ENCODE measurements at regions not wholly inside any gene's neighbourhood (a gene's known extent, or its start where the extent isn't known, plus 50 kb on each side); places are given as distances from the start of the nearest gene placed in this dataset.

DNA sequence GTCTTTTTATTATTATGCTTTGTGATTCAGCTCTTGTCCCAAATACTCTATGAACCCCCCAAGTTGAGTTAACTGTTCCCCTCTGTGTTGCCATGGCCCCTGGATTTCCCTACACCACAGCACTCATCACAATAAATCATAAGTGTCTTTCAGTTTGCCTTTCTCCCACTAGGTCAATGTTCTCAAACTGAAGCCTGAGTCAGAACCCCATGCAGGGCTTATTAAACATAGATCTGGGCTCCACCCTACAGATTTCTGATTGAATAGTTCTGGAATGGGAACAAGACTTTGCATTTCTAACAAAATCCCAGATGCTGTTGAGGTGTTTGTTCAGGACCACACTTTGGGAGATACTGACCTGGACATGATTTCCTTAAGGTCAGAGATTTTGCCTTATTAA, 199.4 kb downstream of the TBX5 start:
- Histone ChIP-seq H2AFZ (ENCODE audit: low read length) (no peak overlapping the region), H3K4me1 (ENCODE audit: insufficient read depth, low read length, poor library complexity, severe bottlenecking) (no peaks in the 10 kb centered on the region), H4K20me1 (ENCODE audit: insufficient read depth, low read length) (no peaks in the 10 kb centered on the region), H3K27ac (ENCODE audit: low read depth, low read length, poor library complexity, severe bottlenecking) (no peak overlapping the region), H3K79me2 (ENCODE audit: insufficient read depth, low read depth, low read length) (no peaks in the 10 kb centered on the region), H3K9me2 (ENCODE audit: insufficient read depth, low read length) (no peaks in the 10 kb centered on the region), H3K36me3 (ENCODE audit: insufficient read depth, low read length) (no peaks in the 10 kb centered on the region), H3K4me2 (ENCODE audit: low read length) (no peak overlapping the region), H3K4me3 (ENCODE audit: low read depth, low read length, poor library complexity, severe bottlenecking) (no peak overlapping the region), H3K9me3 (ENCODE audit: low read length) (no peaks in the 10 kb centered on the region)
- no peak for DNase-seq (ENCODE audit: low spot score)
- ChIA-PET CTCF (ENCODE audit: unreplicated experiment) (no interaction called here), POLR2A (no interaction called here)
- no peak for TF ChIP-seq EZH2phosphoT487 (IDR thresholded peaks at IDR 0.05; ENCODE audit: borderline replicate concordance, low read depth, low read length)
- BruUV-seq (replicated peaks) = no TSS peak
- intact Hi-C loops (cut with micrococcal nuclease; ENCODE audit: unreplicated experiment) = no loop called here

DNA sequence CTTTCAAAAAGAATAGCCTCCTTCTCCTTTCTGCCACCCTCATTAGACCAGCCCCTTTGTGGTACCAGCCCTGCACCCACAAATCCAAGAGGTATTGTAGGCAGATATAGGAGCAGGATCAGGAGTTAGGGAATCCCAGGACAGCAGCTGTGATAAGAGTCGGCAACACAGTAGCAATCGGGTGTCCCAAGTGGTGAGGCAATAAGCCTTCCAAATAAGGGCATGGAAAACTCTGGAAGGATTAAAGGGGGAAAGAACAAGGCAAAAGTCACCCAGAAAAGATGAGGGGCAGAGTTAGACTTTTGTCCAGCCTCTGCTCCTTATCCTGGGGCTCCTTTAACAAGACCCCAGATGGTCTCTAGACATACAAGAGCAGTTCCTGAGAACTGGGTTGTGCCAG, 204.2 kb downstream of the TBX5 start:
- Histone ChIP-seq H3K4me1 (ENCODE audit: insufficient read depth, low read length, poor library complexity, severe bottlenecking) (no peaks in the 10 kb centered on the region), H3K9me2 (ENCODE audit: insufficient read depth, low read length) (no peaks in the 10 kb centered on the region), H3K79me2 (ENCODE audit: insufficient read depth, low read depth, low read length) (no peaks in the 10 kb centered on the region), H3K4me3 (ENCODE audit: low read depth, low read length, poor library complexity, severe bottlenecking) (no peak overlapping the region), H2AFZ (ENCODE audit: low read length) (no peak overlapping the region), H3K9me3 (ENCODE audit: low read length) (no peaks in the 10 kb centered on the region), H3K36me3 (ENCODE audit: insufficient read depth, low read length) (no peaks in the 10 kb centered on the region), H3K4me2 (ENCODE audit: low read length) (no peak overlapping the region), H4K20me1 (ENCODE audit: insufficient read depth, low read length) (no peaks in the 10 kb centered on the region), H3K27ac (ENCODE audit: low read depth, low read length, poor library complexity, severe bottlenecking) (no peak overlapping the region)
- CTCF ChIA-PET (ENCODE audit: unreplicated experiment) = no interaction called here
- no peak for DNase-seq (ENCODE audit: low spot score)
- no TSS peak for BruUV-seq (replicated peaks)
- intact Hi-C loops (cut with micrococcal nuclease; ENCODE audit: unreplicated experiment) = no loop called here
- POLR2A ChIA-PET = no interaction called here
- TF ChIP-seq, protein P1, sequence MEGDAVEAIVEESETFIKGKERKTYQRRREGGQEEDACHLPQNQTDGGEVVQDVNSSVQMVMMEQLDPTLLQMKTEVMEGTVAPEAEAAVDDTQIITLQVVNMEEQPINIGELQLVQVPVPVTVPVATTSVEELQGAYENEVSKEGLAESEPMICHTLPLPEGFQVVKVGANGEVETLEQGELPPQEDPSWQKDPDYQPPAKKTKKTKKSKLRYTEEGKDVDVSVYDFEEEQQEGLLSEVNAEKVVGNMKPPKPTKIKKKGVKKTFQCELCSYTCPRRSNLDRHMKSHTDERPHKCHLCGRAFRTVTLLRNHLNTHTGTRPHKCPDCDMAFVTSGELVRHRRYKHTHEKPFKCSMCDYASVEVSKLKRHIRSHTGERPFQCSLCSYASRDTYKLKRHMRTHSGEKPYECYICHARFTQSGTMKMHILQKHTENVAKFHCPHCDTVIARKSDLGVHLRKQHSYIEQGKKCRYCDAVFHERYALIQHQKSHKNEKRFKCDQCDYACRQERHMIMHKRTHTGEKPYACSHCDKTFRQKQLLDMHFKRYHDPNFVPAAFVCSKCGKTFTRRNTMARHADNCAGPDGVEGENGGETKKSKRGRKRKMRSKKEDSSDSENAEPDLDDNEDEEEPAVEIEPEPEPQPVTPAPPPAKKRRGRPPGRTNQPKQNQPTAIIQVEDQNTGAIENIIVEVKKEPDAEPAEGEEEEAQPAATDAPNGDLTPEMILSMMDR (conservative IDR thresholded peaks at IDR 0.05; ENCODE audit: low read length) = no peak
- TF ChIP-seq EZH2phosphoT487 (IDR thresholded peaks at IDR 0.05; ENCODE audit: borderline replicate concordance, low read depth, low read length) = no peak

DNA sequence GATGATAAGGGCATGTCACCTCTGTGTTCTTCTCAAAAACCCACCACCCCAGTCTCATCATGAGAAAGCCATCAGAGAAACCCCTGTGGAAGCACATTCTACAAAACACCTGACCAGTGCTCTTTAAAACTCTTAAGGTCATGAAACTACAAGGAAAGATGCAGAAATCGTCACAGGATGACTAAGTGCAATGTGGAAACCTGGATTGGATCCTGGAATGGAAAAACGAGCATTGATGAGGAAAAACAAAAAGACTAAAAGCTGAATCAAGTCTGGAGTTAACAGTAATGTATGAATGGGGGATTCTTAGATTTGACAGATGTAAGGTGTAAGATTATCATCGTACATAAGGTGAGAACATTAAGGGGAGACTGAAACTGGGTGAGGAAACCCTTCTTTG, 211.0 kb downstream of the TBX5 start:
- Histone ChIP-seq H3K27ac (ENCODE audit: low read depth, low read length, poor library complexity, severe bottlenecking) (no peak overlapping the region), H3K4me3 (ENCODE audit: low read depth, low read length, poor library complexity, severe bottlenecking) (no peak overlapping the region), H3K36me3 (ENCODE audit: insufficient read depth, low read length) (no peaks in the 10 kb centered on the region), H2AFZ (ENCODE audit: low read length) (no peak overlapping the region), H4K20me1 (ENCODE audit: insufficient read depth, low read length) (no peaks in the 10 kb centered on the region), H3K9me3 (ENCODE audit: low read length) (no peaks in the 10 kb centered on the region), H3K9me2 (ENCODE audit: insufficient read depth, low read length) (no peaks in the 10 kb centered on the region), H3K79me2 (ENCODE audit: insufficient read depth, low read depth, low read length) (no peaks in the 10 kb centered on the region), H3K4me1 (ENCODE audit: insufficient read depth, low read length, poor library complexity, severe bottlenecking) (no peaks in the 10 kb centered on the region), H3K4me2 (ENCODE audit: low read length) (no peak overlapping the region)
- no TSS peak for BruUV-seq (replicated peaks)
- DNase-seq (ENCODE audit: low spot score) = no peak
- TF ChIP-seq, protein P1 (conservative IDR thresholded peaks at IDR 0.05; ENCODE audit: low read length) = no peak
- TF ChIP-seq EZH2phosphoT487 (IDR thresholded peaks at IDR 0.05; ENCODE audit: borderline replicate concordance, low read depth, low read length) = no peak
- ChIA-PET POLR2A (no interaction called here), CTCF (ENCODE audit: unreplicated experiment) (no interaction called here)
- intact Hi-C loops (cut with micrococcal nuclease; ENCODE audit: unreplicated experiment) = no loop called here

Measured in OCI-LY7 (cell line).